ENCODE measurements at regions not wholly inside any gene's neighbourhood (a gene's known extent, or its start where the extent isn't known, plus 50 kb on each side); places are given as distances from the start of the nearest gene placed in this dataset.

DNA sequence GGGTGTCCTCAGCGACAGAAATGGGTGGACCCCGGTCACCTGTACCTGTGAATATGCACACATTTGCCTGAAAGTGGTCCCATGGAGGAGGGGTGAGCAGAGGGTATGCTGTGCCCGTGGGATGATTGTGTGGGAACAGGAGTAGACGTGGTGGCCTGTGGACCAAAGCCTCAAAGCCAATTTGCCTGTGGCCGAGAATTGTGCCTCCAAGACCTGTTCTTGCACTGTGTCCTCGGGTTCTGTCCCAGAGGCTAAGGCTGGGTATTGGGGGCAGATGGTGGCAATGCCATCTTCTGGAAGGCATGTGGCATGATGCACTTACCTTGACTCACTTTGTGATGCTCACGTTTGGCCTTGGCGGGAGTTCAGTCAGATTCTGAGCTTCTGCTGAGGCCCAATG is 351.0 kb downstream of the TCERG1L start:
- Histone ChIP-seq H3K4me3 (ENCODE audit: low read length in 3 of 3) (no peak overlapping the region), H3K9me3 (ENCODE audit: control insufficient read depth in 2 of 3, insufficient read depth in 1 of 3, low read length in 3 of 3) (no peaks in the 10 kb centered on the region), H3K27me3 (ENCODE audit: control insufficient read depth, insufficient read depth, low read length) (no peaks in the 10 kb centered on the region), H3K36me3 (ENCODE audit: control insufficient read depth in 2 of 3, insufficient read depth in 3 of 3, low read length in 3 of 3) (no peaks in the 10 kb centered on the region), H3K27ac (ENCODE audit: low read depth in 2 of 2, low read length in 2 of 2) (no peak overlapping the region), H3K4me1 (ENCODE audit: control insufficient read depth in 2 of 3, insufficient read depth in 2 of 3, low read depth in 1 of 3, low read length in 3 of 3) (no peaks in the 10 kb centered on the region), H3K9ac (ENCODE audit: low read length in 3 of 3) (no peak overlapping the region)
- DNase-seq (no peak), FAIRE-seq (no peak)
- TF ChIP-seq, protein P1, sequence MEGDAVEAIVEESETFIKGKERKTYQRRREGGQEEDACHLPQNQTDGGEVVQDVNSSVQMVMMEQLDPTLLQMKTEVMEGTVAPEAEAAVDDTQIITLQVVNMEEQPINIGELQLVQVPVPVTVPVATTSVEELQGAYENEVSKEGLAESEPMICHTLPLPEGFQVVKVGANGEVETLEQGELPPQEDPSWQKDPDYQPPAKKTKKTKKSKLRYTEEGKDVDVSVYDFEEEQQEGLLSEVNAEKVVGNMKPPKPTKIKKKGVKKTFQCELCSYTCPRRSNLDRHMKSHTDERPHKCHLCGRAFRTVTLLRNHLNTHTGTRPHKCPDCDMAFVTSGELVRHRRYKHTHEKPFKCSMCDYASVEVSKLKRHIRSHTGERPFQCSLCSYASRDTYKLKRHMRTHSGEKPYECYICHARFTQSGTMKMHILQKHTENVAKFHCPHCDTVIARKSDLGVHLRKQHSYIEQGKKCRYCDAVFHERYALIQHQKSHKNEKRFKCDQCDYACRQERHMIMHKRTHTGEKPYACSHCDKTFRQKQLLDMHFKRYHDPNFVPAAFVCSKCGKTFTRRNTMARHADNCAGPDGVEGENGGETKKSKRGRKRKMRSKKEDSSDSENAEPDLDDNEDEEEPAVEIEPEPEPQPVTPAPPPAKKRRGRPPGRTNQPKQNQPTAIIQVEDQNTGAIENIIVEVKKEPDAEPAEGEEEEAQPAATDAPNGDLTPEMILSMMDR (IDR thresholded peaks at IDR 0.05; ENCODE audit: borderline replicate concordance, extremely low read depth, insufficient read depth) = no peak
- intact Hi-C loops (cut with DNase I) = no loop called here

DNA sequence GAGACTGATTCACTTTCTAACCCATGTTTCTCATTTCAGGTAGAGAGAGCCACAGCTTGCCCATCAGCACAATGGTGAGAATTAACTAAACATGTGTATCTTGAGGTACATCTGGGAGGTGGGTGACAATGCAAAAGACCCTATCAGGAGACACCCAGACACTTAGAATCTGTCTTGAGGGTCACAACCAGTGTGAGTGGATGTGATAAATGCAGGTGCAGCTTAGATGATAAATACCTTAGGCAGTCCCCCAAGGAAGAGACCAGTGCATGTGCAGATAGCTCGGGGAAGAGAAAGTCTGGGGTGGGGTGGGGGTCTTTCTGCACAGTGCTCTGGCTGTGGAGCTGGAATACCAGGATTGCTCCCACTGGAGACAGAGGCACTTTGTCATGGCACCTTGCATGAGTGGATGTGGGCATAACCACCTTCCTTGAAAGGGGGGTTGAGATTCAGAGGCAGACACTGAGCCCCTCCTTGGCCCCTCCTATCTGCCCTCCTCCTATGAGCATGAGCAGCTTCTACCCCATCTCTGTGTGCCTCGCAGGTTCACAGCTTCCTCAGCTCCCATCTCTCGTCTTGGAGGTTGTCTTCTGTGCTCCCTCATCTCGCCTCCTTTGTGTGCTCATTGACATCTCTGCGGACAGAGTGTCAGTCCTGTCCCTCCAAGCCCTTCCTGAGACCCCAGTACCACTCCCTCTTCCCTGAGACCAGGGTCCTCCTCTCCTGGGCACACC is 349.8 kb downstream of the TCERG1L start:
- Histone ChIP-seq H3K4me1 (ENCODE audit: control insufficient read depth in 2 of 3, insufficient read depth in 2 of 3, low read depth in 1 of 3, low read length in 3 of 3) (no peaks in the 10 kb centered on the region), H3K4me3 (ENCODE audit: low read length in 3 of 3) (no peak overlapping the region), H3K9ac (ENCODE audit: low read length in 3 of 3) (no peak overlapping the region), H3K27ac (ENCODE audit: low read depth in 2 of 2, low read length in 2 of 2) (no peak overlapping the region), H3K36me3 (ENCODE audit: control insufficient read depth in 2 of 3, insufficient read depth in 3 of 3, low read length in 3 of 3) (no peaks in the 10 kb centered on the region), H3K9me3 (ENCODE audit: control insufficient read depth in 2 of 3, insufficient read depth in 1 of 3, low read length in 3 of 3) (no peaks in the 10 kb centered on the region), H3K27me3 (ENCODE audit: control insufficient read depth, insufficient read depth, low read length) (no peaks in the 10 kb centered on the region)
- FAIRE-seq = no peak
- TF ChIP-seq, protein P1 (IDR thresholded peaks at IDR 0.05; ENCODE audit: borderline replicate concordance, extremely low read depth, insufficient read depth) = no peak
- DNase-seq = no peak
- intact Hi-C loops (cut with DNase I) = no loop called here

DNA sequence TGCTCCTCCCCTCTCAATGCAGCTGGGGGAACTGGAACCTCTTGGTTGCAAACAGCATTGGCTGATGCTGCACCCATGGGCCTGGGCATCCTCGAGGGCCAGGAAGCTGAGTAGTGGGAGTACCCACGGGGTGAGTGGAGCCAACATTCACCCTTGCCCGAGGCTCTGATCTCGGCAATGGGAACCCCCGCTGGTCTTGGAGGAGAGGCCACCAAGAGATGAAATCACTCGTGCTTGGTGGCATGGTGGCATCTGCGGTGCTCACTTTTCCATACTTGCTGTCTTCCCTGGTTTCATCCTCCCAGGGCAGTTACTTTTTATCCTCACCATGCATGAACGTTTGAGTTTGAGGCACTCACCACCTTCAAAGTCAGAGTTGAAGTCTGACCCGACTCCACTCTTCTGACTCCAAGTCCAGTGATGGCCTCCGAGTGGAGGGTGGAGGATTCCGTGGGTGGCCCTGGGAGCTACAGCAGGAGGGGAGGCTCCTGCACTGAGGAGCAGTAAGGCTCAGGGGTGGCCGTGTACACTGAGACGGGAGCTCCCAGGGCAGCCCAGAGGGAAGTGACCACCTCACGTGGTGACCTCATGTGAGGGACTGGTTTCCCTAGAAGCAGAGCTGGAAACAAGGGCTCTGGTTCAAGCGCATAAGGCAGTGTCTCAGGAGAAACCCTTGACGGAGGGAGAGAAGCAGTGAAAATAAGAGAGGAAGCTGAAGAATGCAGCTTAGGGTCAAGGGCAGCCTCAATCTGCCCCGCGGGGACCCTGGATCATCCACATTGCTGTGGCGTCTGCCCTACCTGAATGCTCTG is 349.1 kb downstream of the TCERG1L start:
- FAIRE-seq = no peak
- Histone ChIP-seq H3K36me3 (ENCODE audit: control insufficient read depth in 2 of 3, insufficient read depth in 3 of 3, low read length in 3 of 3) (no peaks in the 10 kb centered on the region), H3K27ac (ENCODE audit: low read depth in 2 of 2, low read length in 2 of 2) (no peak overlapping the region), H3K9ac (ENCODE audit: low read length in 3 of 3) (no peak overlapping the region), H3K4me1 (ENCODE audit: control insufficient read depth in 2 of 3, insufficient read depth in 2 of 3, low read depth in 1 of 3, low read length in 3 of 3) (no peaks in the 10 kb centered on the region), H3K9me3 (ENCODE audit: control insufficient read depth in 2 of 3, insufficient read depth in 1 of 3, low read length in 3 of 3) (no peaks in the 10 kb centered on the region), H3K27me3 (ENCODE audit: control insufficient read depth, insufficient read depth, low read length) (no peaks in the 10 kb centered on the region), H3K4me3 (ENCODE audit: low read length in 3 of 3) (no peak overlapping the region)
- TF ChIP-seq, protein P1 (IDR thresholded peaks at IDR 0.05; ENCODE audit: borderline replicate concordance, extremely low read depth, insufficient read depth) = no peak
- intact Hi-C loops (cut with DNase I) = no loop called here
- DNase-seq = no peak
